HepG2 (cell line): ENCODE measurements at regions not wholly inside any gene's neighbourhood (a gene's known extent, or its start where the extent isn't known, plus 50 kb on each side); places are given as distances from the start of the nearest gene placed in this dataset.

ENCODE experiments used
- ARHGAP35 ChIP-seq: sonication (generic); formaldehyde crosslinking; IDR thresholded peaks from 2 replicates; pipeline ENCODE4 v1.9.0; 2022; ENCODE audit warnings: mild to moderate bottlenecking, inconsistent platforms, moderate library complexity, missing genetic modification reagents, borderline replicate concordance
- CREB1 ChIP-seq, 2 experiments: fragments of 450-650 bp in 1 of 2; IDR thresholded peaks; 2 replicates each; pipeline ENCODE4 v1.6.1; 2016 to 2017; ENCODE audit warnings: control low read depth in 1 of 2, mild to moderate bottlenecking in 1 of 2, missing compliant biosample characterization in 1 of 2, missing genetic modification characterization in 1 of 2
- MIER3 ChIP-seq: IDR thresholded peaks from 2 replicates; pipeline ENCODE4 v1.6.1; 2016; ENCODE audit warnings: missing compliant biosample characterization, borderline replicate concordance
- POLR2AphosphoS2 ChIP-seq: IDR thresholded peaks from 2 replicates; pipeline ENCODE4 v1.6.1; 2011; ENCODE audit warnings: low read depth, low read length, improper control_type of control experiment
- SIN3B ChIP-seq: fragments of 150-350 bp; IDR thresholded peaks from 2 replicates; pipeline ENCODE4 v1.6.1; 2014; ENCODE audit warnings: low read length
- ZNF589 ChIP-seq: sonication (generic); formaldehyde crosslinking; conservative IDR thresholded peaks from 2 replicates; pipeline ENCODE4 v1.8.0; 2022; ENCODE audit warnings: mild to moderate bottlenecking, moderate library complexity, missing genetic modification reagents
- ZNF674 ChIP-seq: sonication (generic); formaldehyde crosslinking; IDR thresholded peaks from 2 replicates; pipeline ENCODE4 v1.5.0; 2020; ENCODE audit warnings: low read depth, mild to moderate bottlenecking, missing genetic modification reagents
- ZNF772 ChIP-seq: sonication (generic); formaldehyde crosslinking; IDR thresholded peaks from 2 replicates; pipeline ENCODE4 v1.5.0; 2020; ENCODE audit warnings: mild to moderate bottlenecking, missing genetic modification reagents
- ZNF839 ChIP-seq: sonication (generic); formaldehyde crosslinking; IDR thresholded peaks from 2 replicates; pipeline ENCODE4 v1.4.0; 2020; ENCODE audit warnings: missing genetic modification reagents, mild to moderate bottlenecking, borderline replicate concordance
- ZNF883 ChIP-seq: sonication (generic); formaldehyde crosslinking; IDR thresholded peaks from 2 replicates; pipeline ENCODE4 v1.5.1; 2020; ENCODE audit warnings: mild to moderate bottlenecking, missing genetic modification reagents; ENCODE audit errors: not compliant biosample characterization
- TF ChIP-seq, protein P1 (sequence below): sonication (generic); formaldehyde crosslinking; IDR thresholded peaks from 2 replicates; pipeline ENCODE4 v1.5.0; 2020; ENCODE audit warnings: mild to moderate bottlenecking, missing genetic modification reagents, borderline replicate concordance
- TF ChIP-seq, protein P2 (sequence below): sonication (generic); formaldehyde crosslinking; IDR thresholded peaks from 2 replicates; pipeline ENCODE4 v1.8.1; 2023; ENCODE audit warnings: missing genetic modification reagents, inconsistent platforms, borderline replicate concordance
- TF ChIP-seq, protein P3 (sequence below): IDR thresholded peaks from 2 replicates; pipeline ENCODE4 v1.4.0; 2020; ENCODE audit warnings: mild to moderate bottlenecking, missing genetic modification reagents
- TF ChIP-seq, protein P4 (sequence below): IDR thresholded peaks from 2 replicates; pipeline ENCODE4 v1.6.1; 2016; ENCODE audit warnings: missing genetic modification reagents, missing compliant biosample characterization
- TF ChIP-seq, protein P5 (sequence below): sonication (generic); formaldehyde crosslinking; IDR thresholded peaks from 2 replicates; pipeline ENCODE4 v1.4.0; 2020; ENCODE audit warnings: mild to moderate bottlenecking, missing genetic modification reagents

DNA sequence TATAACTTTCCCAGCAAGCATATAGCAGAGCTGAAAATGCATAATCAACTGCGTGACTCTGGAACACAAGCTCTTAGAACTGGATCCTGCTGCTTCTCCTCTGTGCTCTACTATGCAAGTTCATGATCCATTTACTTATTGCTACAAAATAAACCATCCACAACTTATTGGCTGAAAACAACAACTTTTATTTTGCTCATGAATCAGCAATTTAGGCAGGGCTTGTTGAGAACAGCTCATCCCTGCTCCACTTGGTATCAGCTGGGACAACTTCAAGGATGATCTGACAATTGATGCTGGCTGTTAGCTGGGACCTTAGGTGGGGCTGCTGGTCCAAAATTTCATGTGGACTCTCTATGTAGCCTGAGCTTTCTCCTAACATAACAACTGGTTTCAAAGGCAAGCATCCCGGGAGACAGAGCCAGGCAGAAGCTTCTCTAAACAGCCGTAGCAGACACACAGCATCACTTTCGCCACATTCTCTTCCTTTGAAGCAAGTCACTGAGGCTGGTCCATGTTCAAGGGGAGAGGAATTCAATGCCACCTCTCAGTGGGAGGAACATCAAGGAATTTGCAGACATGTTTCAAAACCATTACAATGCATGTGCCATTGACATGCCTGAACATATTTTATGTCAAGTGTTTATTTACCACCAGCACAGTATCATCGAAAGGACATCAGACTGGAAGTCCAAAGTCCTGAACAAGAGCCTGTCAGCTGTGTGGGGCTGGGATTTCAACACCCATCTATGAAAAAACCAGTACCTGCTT lies 153.1 kb upstream of the PKDCC start (continued):
- TF ChIP-seq, protein P1, sequence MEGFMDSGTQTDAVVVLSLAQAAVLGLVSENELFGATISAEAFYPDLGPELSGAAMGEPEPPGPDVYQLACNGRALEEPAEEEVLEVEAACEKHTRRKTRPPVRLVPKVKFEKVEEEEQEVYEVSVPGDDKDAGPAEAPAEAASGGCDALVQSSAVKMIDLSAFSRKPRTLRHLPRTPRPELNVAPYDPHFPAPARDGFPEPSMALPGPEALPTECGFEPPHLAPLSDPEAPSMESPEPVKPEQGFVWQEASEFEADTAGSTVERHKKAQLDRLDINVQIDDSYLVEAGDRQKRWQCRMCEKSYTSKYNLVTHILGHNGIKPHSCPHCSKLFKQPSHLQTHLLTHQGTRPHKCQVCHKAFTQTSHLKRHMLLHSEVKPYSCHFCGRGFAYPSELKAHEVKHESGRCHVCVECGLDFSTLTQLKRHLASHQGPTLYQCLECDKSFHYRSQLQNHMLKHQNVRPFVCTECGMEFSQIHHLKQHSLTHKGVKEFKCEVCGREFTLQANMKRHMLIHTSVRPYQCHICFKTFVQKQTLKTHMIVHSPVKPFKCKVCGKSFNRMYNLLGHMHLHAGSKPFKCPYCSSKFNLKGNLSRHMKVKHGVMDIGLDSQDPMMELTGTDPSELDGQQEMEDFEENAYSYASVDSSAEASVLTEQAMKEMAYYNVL (CRISPR knock-in tag), result no peak
- TF ChIP-seq SIN3B, result no peak
- TF ChIP-seq, protein P2, sequence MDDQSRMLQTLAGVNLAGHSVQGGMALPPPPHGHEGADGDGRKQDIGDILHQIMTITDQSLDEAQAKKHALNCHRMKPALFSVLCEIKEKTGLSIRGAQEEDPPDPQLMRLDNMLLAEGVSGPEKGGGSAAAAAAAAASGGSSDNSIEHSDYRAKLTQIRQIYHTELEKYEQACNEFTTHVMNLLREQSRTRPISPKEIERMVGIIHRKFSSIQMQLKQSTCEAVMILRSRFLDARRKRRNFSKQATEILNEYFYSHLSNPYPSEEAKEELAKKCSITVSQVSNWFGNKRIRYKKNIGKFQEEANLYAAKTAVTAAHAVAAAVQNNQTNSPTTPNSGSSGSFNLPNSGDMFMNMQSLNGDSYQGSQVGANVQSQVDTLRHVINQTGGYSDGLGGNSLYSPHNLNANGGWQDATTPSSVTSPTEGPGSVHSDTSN, result no peak
- TF ChIP-seq, protein P3, sequence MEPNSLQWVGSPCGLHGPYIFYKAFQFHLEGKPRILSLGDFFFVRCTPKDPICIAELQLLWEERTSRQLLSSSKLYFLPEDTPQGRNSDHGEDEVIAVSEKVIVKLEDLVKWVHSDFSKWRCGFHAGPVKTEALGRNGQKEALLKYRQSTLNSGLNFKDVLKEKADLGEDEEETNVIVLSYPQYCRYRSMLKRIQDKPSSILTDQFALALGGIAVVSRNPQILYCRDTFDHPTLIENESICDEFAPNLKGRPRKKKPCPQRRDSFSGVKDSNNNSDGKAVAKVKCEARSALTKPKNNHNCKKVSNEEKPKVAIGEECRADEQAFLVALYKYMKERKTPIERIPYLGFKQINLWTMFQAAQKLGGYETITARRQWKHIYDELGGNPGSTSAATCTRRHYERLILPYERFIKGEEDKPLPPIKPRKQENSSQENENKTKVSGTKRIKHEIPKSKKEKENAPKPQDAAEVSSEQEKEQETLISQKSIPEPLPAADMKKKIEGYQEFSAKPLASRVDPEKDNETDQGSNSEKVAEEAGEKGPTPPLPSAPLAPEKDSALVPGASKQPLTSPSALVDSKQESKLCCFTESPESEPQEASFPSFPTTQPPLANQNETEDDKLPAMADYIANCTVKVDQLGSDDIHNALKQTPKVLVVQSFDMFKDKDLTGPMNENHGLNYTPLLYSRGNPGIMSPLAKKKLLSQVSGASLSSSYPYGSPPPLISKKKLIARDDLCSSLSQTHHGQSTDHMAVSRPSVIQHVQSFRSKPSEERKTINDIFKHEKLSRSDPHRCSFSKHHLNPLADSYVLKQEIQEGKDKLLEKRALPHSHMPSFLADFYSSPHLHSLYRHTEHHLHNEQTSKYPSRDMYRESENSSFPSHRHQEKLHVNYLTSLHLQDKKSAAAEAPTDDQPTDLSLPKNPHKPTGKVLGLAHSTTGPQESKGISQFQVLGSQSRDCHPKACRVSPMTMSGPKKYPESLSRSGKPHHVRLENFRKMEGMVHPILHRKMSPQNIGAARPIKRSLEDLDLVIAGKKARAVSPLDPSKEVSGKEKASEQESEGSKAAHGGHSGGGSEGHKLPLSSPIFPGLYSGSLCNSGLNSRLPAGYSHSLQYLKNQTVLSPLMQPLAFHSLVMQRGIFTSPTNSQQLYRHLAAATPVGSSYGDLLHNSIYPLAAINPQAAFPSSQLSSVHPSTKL (CRISPR knock-in tag), result peak; percentile 85
- no peak for TF ChIP-seq ZNF883 (CRISPR knock-in tag)
- TF ChIP-seq CREB1 (IDR thresholded peaks at IDR 0.05), result no peak
- no peak; the same call in 1 of the 2 replicates for TF ChIP-seq CREB1 (CRISPR knock-in tag; IDR thresholded peaks at IDR 0.05)
- no peak for TF ChIP-seq ZNF589
- no peak for TF ChIP-seq POLR2AphosphoS2
- TF ChIP-seq ZNF674, result no peak
- TF ChIP-seq, protein P4, sequence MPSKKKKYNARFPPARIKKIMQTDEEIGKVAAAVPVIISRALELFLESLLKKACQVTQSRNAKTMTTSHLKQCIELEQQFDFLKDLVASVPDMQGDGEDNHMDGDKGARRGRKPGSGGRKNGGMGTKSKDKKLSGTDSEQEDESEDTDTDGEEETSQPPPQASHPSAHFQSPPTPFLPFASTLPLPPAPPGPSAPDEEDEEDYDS (CRISPR knock-in tag), result no peak
- TF ChIP-seq ZNF839, result no peak
- TF ChIP-seq, protein P5, sequence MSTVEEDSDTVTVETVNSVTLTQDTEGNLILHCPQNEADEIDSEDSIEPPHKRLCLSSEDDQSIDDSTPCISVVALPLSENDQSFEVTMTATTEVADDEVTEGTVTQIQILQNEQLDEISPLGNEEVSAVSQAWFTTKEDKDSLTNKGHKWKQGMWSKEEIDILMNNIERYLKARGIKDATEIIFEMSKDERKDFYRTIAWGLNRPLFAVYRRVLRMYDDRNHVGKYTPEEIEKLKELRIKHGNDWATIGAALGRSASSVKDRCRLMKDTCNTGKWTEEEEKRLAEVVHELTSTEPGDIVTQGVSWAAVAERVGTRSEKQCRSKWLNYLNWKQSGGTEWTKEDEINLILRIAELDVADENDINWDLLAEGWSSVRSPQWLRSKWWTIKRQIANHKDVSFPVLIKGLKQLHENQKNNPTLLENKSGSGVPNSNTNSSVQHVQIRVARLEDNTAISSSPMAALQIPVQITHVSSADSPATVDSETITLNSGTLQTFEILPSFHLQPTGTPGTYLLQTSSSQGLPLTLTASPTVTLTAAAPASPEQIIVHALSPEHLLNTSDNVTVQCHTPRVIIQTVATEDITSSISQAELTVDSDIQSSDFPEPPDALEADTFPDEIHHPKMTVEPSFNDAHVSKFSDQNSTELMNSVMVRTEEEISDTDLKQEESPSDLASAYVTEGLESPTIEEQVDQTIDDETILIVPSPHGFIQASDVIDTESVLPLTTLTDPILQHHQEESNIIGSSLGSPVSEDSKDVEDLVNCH (CRISPR knock-in tag), result no peak
- no peak for TF ChIP-seq MIER3
- TF ChIP-seq ZNF772 (CRISPR knock-in tag), result no peak
- TF ChIP-seq ARHGAP35 (CRISPR knock-in tag), result no peak
